ENCODE measurements at regions not wholly inside any gene's neighbourhood (a gene's known extent, or its start where the extent isn't known, plus 50 kb on each side); places are given as distances from the start of the nearest gene placed in this dataset.

- DNase-seq (ENCODE audit: low spot score), result no peak
Observed at GRCh38 chr22:44613196-44613595, 88.8 kb upstream of the PRR5 start.

GRCh38 chr22:44611880-44612496, 90.0 kb upstream of the PRR5 start:
- no peak for DNase-seq (ENCODE audit: low spot score)

- no peak for DNase-seq (ENCODE audit: low spot score)
Observed at GRCh38 chr22:44610071-44610470, 91.9 kb upstream of the PRR5 start.

GRCh38 chr22:44609400-44609988, 92.5 kb upstream of the PRR5 start:
- DNase-seq (ENCODE audit: low spot score), result no peak

- DNase-seq (ENCODE audit: low spot score), result no peak
Observed at GRCh38 chr22:44608597-44609399, 93.2 kb upstream of the PRR5 start.

GRCh38 chr22:44606126-44606525, 95.9 kb upstream of the PRR5 start:
- no peak for DNase-seq (ENCODE audit: low spot score)

- no peak for DNase-seq (ENCODE audit: low spot score)
Observed at GRCh38 chr22:44605486-44605885, 96.5 kb upstream of the PRR5 start.

- no peak for DNase-seq (ENCODE audit: low spot score)
Observed at GRCh38 chr22:44604991-44605390, 97.0 kb upstream of the PRR5 start.

GRCh38 chr22:44604455-44604854, 97.5 kb upstream of the PRR5 start:
- DNase-seq (ENCODE audit: low spot score), result no peak

GRCh38 chr22:44603767-44604166, 98.2 kb upstream of the PRR5 start:
- no peak for DNase-seq (ENCODE audit: low spot score)

- no peak for DNase-seq (ENCODE audit: low spot score)
Observed at GRCh38 chr22:44601725-44602124, 100.3 kb upstream of the PRR5 start.

- DNase-seq (ENCODE audit: low spot score), result no peak
Observed at GRCh38 chr22:44601189-44601588, 100.8 kb upstream of the PRR5 start.

- no peak for DNase-seq (ENCODE audit: low spot score)
Observed at GRCh38 chr22:44600207-44600785, 101.7 kb upstream of the PRR5 start.

- no peak for DNase-seq (ENCODE audit: low spot score)
Observed at GRCh38 chr22:44599500-44600140, 101.6 kb upstream of the RTL6 start.

GRCh38 chr22:44599084-44599483, 101.1 kb upstream of the RTL6 start:
- no peak for DNase-seq (ENCODE audit: low spot score)

- DNase-seq (ENCODE audit: low spot score), result no peak
Observed at GRCh38 chr22:44597616-44598015, 99.6 kb upstream of the RTL6 start.

GRCh38 chr22:44596396-44597125, 98.5 kb upstream of the RTL6 start:
- no peak for DNase-seq (ENCODE audit: low spot score)

- no peak for DNase-seq (ENCODE audit: low spot score)
Observed at GRCh38 chr22:44595841-44596341, 97.9 kb upstream of the RTL6 start.

- no peak for DNase-seq (ENCODE audit: low spot score)
Observed at GRCh38 chr22:44594951-44595350, 96.9 kb upstream of the RTL6 start.

GRCh38 chr22:44592824-44593148, 94.8 kb upstream of the RTL6 start:
- DNase-seq (ENCODE audit: low spot score), result no peak

- DNase-seq (ENCODE audit: low spot score), result no peak
Observed at GRCh38 chr22:44592126-44592823, 94.2 kb upstream of the RTL6 start.
